Colonic mucosa (tissue), 4 donors: ENCODE measurements at regions not wholly inside any gene's neighbourhood (a gene's known extent, or its start where the extent isn't known, plus 50 kb on each side); places are given as distances from the start of the nearest gene placed in this dataset.

Source experiments
- DNase-seq: peaks from one replicate; pipeline ENCODE4 v3.0.0-alpha.2; 2020
- H3K27ac ChIP-seq: fragments of 200-600 bp; one replicate; pipeline ENCODE4 v1.8.0; 2021
- H3K27me3 ChIP-seq: fragments of 200-600 bp; one replicate; pipeline ENCODE4 v1.8.0; 2021
- H3K36me3 ChIP-seq: fragments of 200-600 bp; one replicate; pipeline ENCODE4 v1.8.0; 2021
- H3K4me1 ChIP-seq: fragments of 200-600 bp; one replicate; pipeline ENCODE4 v1.8.0; 2021; ENCODE audit warnings: mild to moderate bottlenecking
- H3K4me3 ChIP-seq: fragments of 200-600 bp; one replicate; pipeline ENCODE4 v1.8.0; 2021
- H3K9ac ChIP-seq, 2 donors: one replicate each; pipeline ENCODE4 v1.7.0; 2013; ENCODE audit warnings: control low read depth in 2 of 2, low read depth in 2 of 2, low read length in 2 of 2
- H3K9me3 ChIP-seq: fragments of 200-600 bp; one replicate; pipeline ENCODE4 v1.8.0; 2021
- intact Hi-C: fragments of 100-400 bp; cut with DNase I; formaldehyde crosslinking; loops from one replicate; pipeline ENCODE4 v1.14.1; 2022
- TF ChIP-seq, protein P1 (sequence below): fragments of 200-600 bp; IDR thresholded peaks from one replicate; pipeline ENCODE4 v1.8.0; 2022; ENCODE audit warnings: antibody characterized with exemption, mild to moderate bottlenecking
- donor health status: healthy.
- donor health status: DM: no; HTN: no; CAD: no.
- donor health status: DM: no; HTN: no; CAD: no.

DNA sequence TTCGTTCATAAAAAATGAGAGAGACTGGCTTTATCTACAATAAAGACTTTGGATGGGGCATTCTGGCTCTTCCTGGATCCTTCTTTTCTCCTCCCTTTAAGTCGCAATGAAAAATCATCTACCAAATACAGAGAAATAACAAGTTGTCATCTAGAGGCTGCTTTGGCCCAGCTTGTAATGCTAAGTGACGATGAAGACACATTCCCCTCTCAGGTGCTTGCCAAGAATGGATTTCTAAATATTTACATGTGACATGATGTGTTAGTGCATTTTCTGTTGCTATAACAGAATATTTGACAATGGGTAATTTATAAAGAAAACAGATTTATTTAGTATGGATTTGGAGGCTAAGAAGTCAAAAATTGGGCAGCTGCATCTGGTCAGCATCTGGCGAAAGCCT lies 308.6 kb upstream of the NPVF start:
- Histone ChIP-seq H3K9me3 (no peaks in the 10 kb centered on the region), H3K27ac (no peak overlapping the region), H3K9ac (no peak overlapping the region), H3K4me1 (no peaks in the 10 kb centered on the region), H3K36me3 (no peaks in the 10 kb centered on the region), H3K27me3 (no peaks in the 10 kb centered on the region), H3K4me3 (no peak overlapping the region)
- no peak for DNase-seq
- TF ChIP-seq, protein P1, sequence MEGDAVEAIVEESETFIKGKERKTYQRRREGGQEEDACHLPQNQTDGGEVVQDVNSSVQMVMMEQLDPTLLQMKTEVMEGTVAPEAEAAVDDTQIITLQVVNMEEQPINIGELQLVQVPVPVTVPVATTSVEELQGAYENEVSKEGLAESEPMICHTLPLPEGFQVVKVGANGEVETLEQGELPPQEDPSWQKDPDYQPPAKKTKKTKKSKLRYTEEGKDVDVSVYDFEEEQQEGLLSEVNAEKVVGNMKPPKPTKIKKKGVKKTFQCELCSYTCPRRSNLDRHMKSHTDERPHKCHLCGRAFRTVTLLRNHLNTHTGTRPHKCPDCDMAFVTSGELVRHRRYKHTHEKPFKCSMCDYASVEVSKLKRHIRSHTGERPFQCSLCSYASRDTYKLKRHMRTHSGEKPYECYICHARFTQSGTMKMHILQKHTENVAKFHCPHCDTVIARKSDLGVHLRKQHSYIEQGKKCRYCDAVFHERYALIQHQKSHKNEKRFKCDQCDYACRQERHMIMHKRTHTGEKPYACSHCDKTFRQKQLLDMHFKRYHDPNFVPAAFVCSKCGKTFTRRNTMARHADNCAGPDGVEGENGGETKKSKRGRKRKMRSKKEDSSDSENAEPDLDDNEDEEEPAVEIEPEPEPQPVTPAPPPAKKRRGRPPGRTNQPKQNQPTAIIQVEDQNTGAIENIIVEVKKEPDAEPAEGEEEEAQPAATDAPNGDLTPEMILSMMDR, result no peak
- intact Hi-C loops, result no loop called here

DNA sequence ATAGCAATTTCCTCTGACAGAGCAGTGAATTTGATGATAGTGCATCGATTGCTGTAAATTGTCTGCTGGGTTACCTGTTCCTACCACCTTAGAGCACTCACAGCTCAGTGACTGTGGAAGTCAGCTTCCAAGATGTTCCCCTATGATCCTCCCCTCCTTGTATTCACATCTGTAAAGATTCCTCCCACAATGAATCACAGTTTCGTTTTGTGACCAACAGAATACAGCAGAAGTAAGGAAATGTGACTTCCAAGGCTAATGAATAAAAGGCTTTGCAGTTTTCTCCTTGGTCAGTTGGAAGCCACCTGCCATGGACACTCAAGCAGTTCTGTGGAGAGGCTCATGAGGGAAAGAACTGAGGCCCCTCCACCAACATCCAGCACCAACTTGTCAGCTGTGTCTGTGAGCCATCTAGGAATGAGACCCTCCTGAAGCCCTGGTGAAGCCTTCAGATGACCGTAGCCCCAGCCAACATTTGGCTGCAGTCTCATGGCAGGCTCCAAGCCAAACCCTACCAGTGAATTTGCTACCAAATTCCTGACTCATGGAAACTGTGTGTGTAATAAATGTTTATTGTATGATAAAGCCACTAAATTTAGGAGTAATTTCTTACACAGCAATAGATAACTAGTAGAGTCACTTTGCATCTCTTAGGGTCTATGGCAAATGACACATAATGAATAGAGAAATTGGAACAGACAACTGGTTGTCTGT lies 309.5 kb upstream of the NPVF start:
- Histone ChIP-seq H3K4me1 (no peaks in the 10 kb centered on the region), H3K27ac (no peak overlapping the region), H3K27me3 (no peaks in the 10 kb centered on the region), H3K36me3 (no peaks in the 10 kb centered on the region), H3K4me3 (no peak overlapping the region), H3K9ac (no peak overlapping the region), H3K9me3 (no peaks in the 10 kb centered on the region)
- no peak for DNase-seq
- intact Hi-C loops, result no loop called here
- TF ChIP-seq, protein P1, result no peak

DNA sequence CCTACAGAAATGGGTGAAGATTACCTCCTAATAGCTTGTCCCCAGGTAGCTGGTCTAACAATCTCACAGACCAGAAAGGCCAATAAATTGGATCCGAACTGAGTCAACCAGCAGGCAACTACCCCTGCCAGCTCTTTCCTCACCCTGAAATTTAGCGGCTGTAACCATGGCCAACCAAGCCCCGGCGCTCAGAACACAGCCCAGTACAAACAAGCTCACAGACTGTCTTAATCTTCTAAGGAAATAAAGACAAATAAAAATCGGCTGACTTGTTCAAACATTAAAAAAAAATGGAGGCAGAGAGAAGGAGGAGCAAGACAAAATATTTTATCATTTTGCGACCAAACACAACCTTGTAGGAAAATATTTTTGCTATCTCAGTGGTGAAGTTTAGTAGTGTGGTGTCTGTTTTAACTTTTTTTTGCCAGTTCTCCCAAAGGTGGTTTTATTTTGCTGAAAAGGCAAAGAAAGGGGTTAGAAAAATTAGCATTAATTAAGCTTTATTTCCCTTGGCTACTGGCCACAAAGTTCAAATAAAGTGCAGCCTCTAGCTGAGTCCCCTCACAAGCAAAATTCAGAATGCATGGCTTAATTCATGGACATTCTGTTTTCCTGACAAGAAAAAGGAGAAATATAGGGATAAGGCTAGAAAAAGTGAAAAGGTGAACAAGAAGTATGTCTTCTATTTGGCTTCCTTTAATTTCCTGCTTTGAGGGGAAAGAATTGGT lies 313.0 kb upstream of the NPVF start:
- Histone ChIP-seq H3K36me3 (no peaks in the 10 kb centered on the region), H3K27me3 (no peaks in the 10 kb centered on the region), H3K9ac (no peak overlapping the region), H3K4me1 (no peaks in the 10 kb centered on the region), H3K27ac (no peak overlapping the region), H3K9me3 (no peaks in the 10 kb centered on the region), H3K4me3 (no peak overlapping the region)
- TF ChIP-seq, protein P1, result no peak
- intact Hi-C loops, result no loop called here
- no peak for DNase-seq

DNA sequence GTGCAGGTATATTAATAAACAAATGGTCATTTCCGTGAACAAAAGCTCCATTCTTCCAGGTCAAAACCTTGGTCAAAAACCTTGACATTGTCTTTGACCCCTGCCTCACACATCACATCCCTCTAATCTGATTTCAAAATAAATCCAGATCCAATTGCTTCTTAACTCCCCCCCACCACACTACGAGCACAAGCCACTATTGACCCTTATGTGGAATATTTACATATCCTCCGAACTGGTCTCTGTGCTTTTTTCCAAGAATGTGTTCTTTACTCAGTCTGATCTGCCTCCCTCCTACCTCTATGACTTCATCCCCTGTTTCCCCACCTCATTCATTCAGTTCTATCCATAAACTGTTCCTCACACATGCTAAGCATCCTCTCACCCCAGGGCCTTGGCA lies 313.6 kb upstream of the NPVF start:
- Histone ChIP-seq H3K27me3 (no peaks in the 10 kb centered on the region), H3K36me3 (no peaks in the 10 kb centered on the region), H3K9me3 (no peaks in the 10 kb centered on the region), H3K27ac (no peak overlapping the region), H3K4me3 (no peak overlapping the region), H3K9ac (no peak overlapping the region), H3K4me1 (no peaks in the 10 kb centered on the region)
- TF ChIP-seq, protein P1, result no peak
- intact Hi-C loops, result no loop called here
- DNase-seq, result no peak

DNA sequence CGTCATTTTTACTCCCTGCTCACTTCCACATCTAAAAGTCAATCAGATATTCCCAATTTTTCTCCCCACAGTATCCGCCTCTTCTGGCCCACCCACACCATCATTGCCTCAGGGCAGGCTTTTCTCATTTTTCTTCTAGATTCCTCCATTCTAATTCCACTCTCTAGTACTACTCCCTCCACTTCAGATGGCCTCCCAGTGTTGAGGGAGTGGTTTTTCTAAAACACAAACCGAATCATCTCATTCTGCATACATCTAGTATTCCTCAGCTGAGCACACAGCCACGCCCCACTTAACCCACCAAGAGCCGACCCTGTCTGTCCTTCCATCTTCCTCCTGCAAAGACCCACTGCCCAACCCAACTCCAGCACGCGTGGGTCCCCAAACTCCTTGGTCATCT lies 314.9 kb upstream of the NPVF start:
- H3K4me1 ChIP-seq, result no peaks in the 10 kb centered on the region
- H3K9me3 ChIP-seq, result no peaks in the 10 kb centered on the region
- H3K36me3 ChIP-seq, result no peaks in the 10 kb centered on the region
- DNase-seq, result no peak
- no peak overlapping the region for H3K4me3 ChIP-seq
- H3K27ac ChIP-seq, result no peak overlapping the region
- no peak overlapping the region for H3K9ac ChIP-seq
- no peaks in the 10 kb centered on the region for H3K27me3 ChIP-seq
- intact Hi-C loops, result no loop called here
- TF ChIP-seq, protein P1, result no peak
